ENCODE measurements at regions not wholly inside any gene's neighbourhood (a gene's known extent, or its start where the extent isn't known, plus 50 kb on each side); places are given as distances from the start of the nearest gene placed in this dataset.
"Not testable (repeated sequence)": the region's sequence is repeated elsewhere in the genome, so short reads cannot be mapped to it uniquely, and the experiment has no call there.

DNA sequence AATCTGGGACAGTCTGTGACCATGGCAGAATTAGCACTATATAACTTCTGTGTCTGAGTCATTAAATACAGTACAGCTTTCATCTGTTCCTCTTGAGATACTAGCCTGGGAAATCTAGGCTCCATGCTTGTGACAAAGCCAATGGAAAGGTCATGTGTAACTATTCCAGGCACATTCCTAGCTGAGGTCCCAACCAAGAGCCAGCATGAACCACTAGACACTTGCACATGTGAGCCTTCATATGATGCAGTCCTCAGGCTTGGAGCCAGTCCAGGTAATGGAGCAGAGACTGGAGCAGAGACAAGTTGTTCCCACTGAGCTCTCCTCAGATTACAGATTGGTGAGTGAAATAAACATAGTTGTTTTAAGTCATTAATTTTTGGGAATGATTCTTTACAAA, 412.4 kb upstream of the ZNF462 start:
- DNase-seq = no peak

DNA sequence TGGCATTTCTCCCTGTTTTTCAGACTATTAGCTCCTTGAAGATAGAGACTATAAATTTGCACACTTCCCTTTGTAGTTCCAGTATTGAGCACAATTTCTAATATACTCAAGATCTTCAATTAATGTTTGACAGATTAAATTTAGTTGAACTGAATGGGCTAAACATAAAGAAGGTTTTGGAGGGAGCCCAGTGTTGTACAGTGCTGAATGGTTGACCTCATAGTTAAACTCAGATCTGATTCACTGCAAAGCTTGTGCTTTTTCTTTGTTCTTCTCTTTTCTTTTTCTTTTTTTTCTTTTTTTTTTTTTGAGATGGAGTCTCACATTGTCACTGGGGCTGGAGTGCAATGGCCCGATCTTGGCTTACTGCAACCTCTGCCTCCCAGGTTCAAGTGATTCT, 411.7 kb upstream of the ZNF462 start:
- DNase-seq = no peak

DNA sequence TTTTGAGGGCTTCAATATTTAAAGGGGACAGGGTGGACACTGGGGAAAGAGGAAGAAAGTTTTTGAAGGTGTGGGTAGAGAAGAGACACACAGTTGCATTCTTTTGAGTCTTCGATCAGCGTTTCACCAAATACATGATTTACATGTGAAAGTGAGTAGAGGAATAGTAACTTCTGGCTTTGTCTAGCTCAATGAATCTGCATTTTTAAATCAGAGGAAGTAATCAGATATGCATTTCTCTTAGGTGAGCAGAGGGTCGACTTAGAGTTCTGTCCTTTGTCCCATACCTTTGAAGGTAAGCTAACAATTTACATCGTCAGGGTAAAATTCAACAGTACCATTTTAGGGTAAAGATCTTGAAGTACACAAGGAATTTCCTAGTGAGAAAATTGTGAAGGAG, 406.4 kb upstream of the ZNF462 start:
- DNase-seq = no peak

DNA sequence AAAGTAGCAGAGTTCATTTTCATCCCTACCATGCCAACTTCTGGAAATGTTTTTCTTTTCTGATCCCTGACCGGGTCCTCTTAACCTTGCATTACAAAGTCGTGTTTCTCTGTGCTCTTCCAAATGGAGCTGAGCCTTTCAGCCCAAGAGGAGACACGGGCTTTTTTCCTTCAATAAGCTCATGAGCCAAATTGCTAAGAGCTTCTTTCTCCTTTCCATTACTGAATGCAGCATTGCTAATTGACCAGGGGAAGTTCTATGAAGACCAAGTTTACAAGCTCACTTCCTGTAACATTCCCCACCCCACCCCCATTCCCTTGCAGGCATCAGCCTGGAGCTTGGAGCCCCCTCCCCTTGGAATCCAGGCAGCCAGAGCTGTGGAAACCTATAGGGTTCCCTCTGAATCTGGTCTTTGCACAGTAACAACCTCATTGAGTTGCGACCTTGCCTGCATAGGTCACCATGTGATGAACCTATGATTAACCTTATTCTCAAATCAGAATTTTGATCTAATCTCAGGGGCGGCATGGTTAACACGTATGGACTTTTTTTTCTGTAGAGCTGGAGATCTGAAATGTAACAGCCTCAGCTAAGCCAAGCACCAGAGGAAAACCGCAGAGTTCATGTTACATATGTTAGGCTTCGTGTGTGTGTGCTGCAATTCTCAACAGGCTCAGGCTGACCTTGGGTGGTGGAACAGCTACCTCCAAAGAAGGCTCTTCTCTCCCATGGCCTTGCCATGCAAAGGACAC, 395.7 kb upstream of the ZNF462 start:
- DNase-seq = no peak

DNA sequence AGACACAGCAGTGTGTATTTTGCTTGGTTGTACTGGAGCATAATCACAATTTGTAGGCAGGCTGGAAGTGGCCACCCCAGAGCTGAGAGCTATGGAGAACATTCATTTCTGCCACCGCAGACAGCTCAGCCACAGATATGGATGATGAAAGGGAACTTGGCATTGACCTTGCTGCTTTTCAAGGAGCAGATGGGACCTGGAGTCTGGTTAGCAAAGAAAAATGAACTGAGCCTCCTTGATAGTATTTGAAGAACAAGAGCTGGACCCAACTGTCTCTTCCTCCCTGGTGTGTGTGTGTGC, 395.2 kb upstream of the ZNF462 start:
- no peak for DNase-seq

DNA sequence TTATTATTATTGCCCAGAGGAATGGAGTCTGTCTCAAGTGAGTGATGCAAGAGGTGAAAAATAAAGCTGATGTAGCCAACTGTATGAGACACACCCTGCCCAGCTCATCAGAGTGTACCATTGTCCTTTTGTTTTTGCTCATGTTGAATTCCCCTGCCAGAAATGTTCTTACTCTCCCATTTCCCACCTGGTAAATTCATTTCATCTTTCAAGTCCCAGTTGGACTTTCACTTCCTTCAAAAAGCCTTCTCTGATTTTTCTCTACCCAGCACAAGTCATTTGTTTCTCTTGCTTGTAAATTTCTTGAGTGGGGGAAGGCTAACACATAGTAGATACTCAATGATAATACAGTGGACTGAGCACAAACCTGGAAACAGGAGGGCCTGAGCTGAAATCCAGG, 394.5 kb upstream of the ZNF462 start:
- no peak for DNase-seq

DNA sequence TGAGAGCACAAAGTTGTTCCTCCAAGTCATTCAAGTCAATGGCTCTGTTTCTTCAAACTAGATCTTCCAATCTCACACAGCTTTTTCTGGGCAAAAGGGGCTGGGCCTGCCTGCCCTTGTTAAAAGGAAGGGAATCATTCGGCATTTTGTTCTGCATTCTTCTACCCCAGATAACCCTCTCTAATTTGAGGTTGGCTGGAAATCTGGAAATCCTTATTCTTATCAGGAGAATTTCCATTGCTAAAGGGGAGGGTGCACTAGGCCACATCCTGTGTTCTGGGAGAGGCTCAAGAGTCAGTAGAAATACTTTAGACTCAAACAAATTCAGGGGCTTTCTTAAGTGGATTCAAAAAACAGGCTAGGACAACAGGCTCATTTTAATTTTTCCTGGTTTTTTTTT, 384.7 kb upstream of the ZNF462 start:
- no peak for DNase-seq

DNA sequence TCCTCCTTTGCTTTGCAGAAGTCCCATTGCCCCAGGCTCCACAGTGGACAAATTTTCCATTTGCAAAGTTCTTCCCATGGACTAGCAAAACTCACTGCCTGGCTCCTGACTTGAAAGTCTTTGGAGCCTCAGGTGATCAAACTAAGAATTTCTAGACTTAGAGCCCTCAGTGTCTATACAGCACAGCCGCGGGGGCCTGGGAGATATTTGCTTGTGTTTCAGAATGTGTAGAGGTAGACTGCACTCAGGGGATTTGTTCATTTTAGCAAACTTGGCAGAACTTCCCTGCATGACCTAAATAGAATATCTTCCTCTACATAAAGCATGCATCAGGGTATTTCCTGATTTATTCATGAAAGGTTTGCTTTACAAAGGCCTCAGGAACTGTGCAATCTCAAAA, 384.2 kb upstream of the ZNF462 start:
- no peak for DNase-seq

DNA sequence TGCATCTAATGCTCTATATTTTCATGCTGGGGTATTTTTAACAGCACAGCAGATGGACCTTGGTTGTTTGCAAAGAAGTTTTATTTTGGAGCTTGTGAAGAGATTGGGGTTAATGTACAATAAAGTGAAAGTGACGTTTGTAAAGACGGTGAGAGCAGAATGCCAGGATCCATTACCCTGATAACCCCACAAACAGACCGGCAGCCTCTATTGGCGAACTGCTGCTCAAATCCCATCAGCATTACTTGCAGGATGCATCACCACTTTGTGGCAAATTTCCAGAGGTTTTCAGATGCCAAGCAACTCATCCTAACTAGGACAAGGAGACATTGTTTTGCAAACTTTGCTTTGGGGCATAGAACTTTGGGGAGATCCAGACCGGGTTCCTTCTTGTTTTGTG, 383.3 kb upstream of the ZNF462 start:
- DNase-seq = no peak

DNA sequence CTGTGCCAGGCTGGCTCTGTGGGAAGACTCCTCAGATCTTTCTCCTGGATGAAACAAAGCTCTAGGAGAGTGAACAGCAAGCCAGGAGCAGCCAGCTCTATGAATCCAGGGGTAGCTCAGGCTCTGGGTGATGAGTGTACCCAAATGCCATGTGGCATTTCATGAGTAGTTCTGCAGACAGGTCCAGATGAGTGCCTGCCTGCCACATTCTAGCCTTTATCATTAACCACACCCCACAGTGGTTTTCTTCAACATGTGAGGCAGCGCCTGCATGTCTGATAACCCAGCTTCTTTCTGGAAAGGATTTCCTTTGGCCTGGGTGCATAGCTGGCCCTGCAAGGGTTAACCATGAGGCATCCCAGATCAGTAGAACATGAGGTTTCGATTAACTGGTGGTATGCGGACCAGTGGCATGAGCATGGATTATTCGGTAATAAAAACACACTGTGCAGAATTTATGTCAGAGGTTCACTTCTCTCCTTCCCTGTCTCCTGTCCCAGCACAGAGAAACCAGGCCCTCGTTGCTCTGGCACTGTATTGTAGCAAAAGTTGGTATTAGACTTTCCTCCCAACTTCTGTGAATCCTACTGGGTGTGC, 381.9 kb upstream of the ZNF462 start:
- no peak for DNase-seq

DNA sequence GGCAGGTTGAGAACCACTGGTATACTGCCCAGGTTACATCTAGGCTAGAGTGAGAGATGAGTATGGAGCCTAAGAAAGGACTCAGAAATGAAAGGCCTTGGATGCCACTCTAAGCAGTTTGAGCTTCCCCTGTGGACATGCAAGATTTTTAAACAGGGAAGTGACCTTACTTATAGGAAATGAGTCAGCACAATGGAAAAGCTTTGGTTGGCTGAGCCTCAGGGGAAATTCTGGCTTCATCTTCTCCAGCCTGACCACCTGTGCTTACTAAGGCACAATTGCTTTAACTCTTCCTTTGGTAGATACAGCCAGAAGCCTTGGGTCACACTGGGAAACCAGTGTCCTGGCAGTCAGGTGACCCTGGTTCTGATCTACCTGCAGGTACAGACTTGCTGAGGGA, 380.2 kb upstream of the ZNF462 start:
- no peak for DNase-seq

DNA sequence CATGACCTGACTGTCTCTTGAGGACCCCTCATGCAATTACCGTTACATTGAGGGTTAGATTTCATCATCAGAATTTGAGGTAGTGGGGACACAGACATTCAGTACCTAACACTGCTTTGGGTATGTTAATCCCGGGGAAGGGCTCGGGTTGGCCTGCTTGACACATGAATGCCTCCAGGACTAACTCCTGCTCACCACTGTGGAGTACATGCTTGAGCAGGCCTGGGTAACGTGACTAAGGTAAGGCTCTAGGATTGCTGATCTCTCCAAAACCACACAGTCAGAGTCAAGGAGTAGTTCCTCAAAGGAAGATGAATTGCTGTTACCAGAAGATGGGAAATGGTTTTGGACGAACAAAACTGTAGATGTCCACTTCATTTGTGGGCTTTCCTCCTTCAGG, 376.3 kb upstream of the ZNF462 start:
- DNase-seq = no peak

DNA sequence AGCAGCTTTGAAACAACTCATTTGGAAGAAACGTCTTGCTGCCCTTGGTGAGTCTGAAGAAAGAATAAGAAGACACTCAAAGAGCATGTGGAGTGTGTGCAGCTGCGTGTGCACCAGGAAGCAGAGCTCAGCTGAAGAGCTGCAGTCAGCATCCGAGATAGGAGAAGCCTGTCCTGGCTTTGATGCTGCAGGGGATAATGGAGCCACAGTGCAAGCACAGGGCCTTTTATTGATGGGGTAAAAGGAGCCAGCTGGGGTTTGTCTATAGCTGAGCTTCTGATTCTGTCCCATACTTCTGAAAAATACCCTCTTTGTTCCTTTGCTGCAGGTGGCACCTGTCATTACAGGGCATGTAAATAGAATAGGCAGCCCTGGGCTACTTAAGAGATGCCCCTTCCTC, 375.7 kb upstream of the ZNF462 start:
- no peak for DNase-seq

DNA sequence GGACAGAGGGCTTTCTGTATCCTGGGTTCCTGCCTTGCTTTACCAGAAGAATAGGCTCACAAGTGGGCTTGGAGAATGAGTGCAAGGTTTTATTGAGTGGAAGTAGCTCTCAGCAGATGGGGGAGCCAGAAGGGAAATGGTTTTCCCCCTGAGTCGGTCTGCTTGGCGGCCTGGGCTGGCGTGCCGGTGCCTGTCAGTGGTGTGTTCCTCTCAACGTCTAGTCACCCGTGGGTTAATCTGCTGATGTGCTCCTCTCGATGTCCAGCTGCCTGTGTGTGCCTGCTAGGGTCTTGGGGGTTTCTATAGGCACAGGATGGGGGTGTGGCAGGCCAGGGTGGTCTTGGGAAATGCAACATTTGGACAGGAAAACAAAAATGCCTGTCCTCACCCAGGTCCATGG, 370.8 kb upstream of the ZNF462 start:
- DNase-seq = not testable (repeated sequence)

DNA sequence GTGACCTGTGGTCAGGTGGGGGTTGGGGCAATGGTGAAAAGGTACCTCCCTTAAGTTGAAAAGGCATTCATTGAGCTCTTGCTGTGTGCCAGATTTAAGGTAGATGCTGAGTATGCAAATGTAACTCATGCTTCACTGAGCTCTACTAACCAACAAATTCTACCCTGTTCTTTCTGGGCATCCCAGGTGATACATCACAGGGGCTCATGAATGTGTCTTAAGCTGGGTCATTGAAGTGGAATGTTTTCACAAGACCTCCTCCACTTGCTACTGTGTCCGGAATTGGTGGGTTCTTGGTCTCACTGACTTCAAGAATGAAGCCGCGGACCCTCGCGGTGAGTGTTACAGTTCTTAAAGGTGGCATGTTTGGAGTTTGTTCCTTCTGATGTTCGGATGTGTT, 362.8 kb upstream of the ZNF462 start:
- DNase-seq = no peak

DNA sequence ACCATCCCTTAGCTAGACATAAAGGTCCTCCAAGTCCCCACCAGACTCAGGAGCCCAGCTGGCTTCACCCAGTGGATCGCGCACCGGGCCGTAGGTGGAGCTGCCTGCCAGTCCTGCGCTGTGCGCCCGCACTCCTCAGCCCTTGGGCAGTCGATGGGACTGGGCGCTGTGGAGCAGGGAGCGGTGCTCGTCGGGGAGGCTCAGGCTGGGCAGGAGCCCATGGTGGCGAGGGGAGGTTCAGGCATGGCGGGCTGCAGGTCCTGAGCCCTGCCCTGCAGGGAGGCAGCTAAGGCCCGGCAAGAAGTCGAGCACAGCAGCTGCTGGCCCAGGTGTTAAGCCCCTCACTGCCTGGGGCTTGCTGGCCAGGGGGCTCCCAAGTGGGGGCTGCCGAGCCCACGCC, 361.8 kb upstream of the ZNF462 start:
- DNase-seq = not testable (repeated sequence)

DNA sequence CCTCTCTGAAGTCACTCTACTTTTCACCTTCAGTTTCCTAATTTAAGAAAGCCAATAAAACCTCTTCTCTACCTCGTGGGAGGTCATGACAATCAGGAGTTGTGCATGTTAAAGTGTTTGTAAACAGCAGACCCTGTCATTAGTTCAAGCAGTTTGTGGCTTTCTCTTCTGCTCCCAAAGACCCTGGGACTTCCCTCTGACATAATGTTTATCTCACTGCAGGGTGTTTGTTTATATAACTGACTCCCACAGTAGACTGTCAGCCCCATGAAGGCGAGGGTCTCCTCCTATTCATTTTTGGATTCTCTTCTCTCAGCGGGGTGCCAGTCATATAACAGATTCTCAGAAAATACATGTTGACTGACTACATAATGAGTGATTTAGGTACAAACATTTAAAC, 360.0 kb upstream of the ZNF462 start:
- no peak for DNase-seq

DNA sequence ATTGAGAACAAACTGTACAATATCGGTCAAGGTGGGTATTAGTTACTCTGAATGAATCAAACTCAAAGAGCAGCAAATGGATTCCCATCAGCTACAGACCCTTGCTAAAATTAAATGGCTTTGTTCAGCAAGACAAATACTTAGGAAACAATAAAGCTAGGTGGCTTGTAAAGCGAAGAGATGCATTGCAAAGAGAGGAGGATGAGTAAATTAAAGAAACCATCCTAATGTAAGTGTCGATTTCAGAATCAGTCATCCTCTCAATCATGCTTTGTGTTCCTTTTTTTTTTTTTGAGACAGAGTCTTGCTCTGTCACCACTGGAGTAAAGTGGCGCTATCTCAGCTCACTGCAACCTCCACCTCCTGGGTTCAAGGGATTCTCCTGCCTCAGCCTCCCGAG, 359.2 kb upstream of the ZNF462 start:
- DNase-seq = no peak

DNA sequence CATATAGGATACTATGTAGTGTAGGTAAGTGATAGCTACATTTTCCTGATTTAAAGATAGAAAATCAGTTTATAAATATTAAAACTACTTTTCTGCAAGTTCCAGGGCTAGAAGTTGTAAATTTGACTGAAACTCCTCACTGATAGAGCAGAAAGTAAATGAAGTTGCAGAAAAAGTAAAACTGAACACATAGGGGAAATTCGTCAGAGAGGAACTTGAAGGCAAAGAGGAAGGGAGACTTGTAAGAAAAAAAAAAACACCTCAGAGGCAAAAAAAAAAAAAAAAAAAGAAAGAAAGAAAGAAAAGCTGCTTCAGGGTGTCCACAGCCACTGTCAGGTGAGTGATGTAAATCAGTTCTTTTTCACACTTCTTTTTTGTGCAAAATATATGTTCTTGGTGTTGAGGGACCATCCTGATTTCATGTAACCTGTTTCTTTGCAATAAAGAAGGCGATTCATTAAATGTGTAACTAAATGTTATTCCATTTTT, 336.2 kb upstream of the ZNF462 start:
- DNase-seq = no peak

DNA sequence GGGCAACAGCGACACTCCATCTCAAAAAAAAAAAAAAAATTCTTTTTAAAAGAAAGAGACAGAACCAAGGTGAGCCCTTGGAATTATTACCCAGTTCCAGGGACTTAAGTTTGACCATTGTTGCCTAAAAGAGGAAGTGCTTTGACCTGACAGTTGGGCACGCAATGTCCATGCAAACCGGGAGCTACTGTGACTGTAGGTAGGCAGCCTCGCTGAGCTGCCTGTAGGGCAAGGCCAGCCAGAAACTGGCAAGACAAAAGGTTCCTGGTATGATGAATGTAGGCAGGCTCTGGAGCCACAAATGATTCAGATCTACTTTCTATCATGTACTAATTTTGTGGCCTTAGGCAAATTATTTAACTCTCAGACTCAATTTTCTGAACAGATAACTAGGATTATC, 334.8 kb upstream of the ZNF462 start:
- DNase-seq = no peak

DNA sequence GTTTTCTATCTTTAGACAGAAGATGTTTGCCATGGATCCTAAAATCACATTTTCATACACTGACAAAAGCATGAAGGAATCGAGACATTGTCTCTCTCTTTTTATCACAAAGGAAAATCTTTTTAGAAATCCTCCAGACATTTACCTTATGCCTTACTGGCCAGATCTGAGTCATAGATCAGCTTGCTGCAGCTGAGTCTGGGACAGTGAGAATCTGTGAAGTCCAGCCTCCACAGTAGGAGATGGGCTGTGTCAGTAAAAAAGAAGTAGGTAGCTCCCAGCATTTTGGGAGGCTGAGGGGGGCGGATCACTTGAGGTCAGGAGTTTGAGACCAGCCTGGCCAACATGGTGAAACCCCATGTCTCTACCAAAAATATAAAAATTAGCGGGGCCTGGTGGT, 333.4 kb upstream of the ZNF462 start:
- DNase-seq = no peak

DNA sequence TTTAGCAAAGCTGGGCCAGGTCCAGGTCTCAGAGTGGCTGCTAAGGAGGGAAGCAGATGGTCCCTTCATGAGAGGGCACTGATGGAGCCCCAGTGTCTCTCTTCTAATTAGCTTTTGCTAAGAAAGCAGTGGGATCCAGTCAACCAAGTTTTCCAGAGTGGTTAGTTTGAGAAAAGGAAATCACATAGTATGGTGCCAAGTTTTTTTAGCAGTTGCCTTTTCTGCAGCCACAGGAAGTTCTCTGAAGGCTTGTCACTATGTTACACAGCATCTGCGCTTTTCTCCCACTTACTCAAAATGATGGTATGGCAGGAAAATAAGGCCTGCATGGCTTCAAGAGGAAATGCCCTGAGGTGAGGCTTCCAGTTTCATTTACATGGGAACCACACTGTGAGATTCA, 331.5 kb upstream of the ZNF462 start:
- DNase-seq = no peak

DNA sequence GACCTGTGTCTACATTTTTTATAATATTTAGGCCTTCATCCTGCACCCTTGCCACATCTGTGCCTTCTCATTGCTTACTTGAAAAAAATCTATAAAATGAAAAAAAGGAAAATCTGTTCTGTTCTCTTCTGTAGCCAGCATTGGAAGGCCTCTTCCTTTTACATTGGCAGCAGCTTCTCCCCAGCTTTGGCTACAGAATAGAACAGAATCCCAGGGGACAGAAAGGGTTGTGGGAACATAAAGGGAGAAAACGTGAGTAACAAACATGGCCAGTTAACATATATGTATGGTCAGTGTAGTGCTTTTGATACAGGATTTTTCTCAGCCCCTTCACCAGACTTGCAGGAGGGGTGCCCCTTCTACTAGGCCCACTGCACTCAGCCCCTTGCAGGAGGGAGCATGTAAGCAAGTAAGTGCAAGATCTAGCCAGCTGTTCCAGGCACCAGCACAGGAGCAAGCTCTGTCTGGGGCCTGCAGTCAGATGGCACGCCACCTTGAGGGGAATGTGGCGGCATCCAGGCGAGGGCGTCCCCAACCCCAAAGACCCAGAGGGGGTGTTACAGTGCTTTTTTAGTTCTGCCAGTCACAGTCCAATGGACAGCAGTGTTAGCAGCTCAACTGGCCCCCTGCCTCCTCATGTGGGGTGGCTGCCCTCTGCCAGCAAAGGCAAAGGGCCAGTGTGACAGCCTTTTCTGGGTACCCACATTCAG, 330.5 kb upstream of the ZNF462 start:
- no peak for DNase-seq

DNA sequence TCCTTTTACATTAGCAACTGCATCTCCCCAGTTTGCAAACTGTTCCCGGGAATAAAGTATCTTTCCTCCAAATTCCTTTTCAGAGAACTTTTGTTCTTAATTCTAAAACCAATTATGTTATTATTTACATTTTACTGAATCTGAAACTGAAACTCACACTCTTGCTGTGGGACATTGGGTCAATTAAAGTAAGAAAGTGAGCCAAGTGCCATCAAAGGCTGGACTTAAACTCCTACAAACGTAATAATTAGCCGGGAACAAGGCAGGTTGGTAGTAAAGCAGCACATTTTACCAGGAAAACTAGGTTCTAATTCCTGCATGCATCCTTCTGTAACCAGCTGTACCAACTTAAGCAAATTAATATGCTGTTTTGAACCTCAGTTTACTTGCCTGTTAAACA, 328.2 kb upstream of the ZNF462 start:
- no peak for DNase-seq

DNA sequence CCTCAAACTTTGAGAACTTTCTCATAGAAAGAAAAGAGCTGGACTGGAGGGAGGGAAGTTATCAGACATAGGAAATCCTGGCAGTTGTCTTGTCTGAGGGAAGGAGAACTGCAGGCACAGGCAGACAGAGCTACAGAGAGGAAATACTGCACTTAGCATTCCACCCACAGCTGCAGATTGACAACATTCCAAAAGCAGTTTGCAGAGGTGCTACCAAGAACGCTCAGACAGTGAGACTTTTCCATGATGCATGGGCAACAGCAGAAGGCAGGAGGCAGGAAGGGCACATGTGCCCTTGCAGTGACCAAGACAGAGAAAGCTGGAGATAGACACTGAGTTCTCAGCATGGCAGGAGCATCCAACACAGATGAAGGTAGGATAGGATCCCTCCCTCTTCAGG, 327.5 kb upstream of the ZNF462 start:
- no peak for DNase-seq

Data from right forelimb (tissue), 1 donor.